Thyroid gland (tissue), 4 donors: ENCODE measurements at regions not wholly inside any gene's neighbourhood (a gene's known extent, or its start where the extent isn't known, plus 50 kb on each side); places are given as distances from the start of the nearest gene placed in this dataset.

Experiments used
- POLR2A ChIP-seq, 2 donors: fragments of 450-650 bp; IDR thresholded peaks; one replicate each; pipeline ENCODE4 v1.6.1; 2017; ENCODE audit warnings: antibody characterized with exemption in 2 of 2, mild to moderate bottlenecking in 2 of 2, moderate library complexity in 1 of 2
- TF ChIP-seq, protein P1 (sequence below), 6 experiments: fragments of 200-600 bp in 3 of 6; fragments of 450-650 bp in 3 of 6; sonication (generic) in 3 of 6; IDR thresholded peaks; one replicate each; pipeline ENCODE4 v1.5.1; 2016 to 2019; ENCODE audit warnings: antibody characterized with exemption in 6 of 6, mild to moderate bottlenecking in 2 of 6, inconsistent platforms in 1 of 6, moderate library complexity in 1 of 6

DNA sequence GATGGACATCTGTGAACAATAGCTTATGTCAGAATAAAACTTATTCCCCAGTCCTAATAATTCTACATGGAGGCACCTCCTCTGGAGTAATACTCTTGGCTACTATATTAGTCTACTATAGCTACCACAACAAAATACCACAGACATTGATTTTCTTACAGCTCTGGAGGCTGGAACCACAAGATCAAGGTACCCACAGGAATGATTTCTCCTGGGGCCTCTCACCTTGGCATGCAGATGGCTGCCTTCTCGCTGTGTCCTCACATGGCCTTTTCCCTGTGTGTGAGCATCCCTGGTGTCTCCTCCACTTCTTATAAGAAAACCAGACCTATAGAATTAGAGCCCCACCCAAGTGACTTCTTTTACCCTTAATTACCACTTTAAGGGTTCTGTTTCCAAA lies 244.3 kb downstream of the BARHL2 start:
- TF ChIP-seq, protein P1, sequence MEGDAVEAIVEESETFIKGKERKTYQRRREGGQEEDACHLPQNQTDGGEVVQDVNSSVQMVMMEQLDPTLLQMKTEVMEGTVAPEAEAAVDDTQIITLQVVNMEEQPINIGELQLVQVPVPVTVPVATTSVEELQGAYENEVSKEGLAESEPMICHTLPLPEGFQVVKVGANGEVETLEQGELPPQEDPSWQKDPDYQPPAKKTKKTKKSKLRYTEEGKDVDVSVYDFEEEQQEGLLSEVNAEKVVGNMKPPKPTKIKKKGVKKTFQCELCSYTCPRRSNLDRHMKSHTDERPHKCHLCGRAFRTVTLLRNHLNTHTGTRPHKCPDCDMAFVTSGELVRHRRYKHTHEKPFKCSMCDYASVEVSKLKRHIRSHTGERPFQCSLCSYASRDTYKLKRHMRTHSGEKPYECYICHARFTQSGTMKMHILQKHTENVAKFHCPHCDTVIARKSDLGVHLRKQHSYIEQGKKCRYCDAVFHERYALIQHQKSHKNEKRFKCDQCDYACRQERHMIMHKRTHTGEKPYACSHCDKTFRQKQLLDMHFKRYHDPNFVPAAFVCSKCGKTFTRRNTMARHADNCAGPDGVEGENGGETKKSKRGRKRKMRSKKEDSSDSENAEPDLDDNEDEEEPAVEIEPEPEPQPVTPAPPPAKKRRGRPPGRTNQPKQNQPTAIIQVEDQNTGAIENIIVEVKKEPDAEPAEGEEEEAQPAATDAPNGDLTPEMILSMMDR (IDR thresholded peaks at IDR 0.05): no peak
- no peak for TF ChIP-seq POLR2A (IDR thresholded peaks at IDR 0.05)
